GM21737 (cell line): ENCODE measurements at regions not wholly inside any gene's neighbourhood (a gene's known extent, or its start where the extent isn't known, plus 50 kb on each side); places are given as distances from the start of the nearest gene placed in this dataset.
A peak's percentile ranks its signal among the peaks of the same experiment; 100 is the strongest.
"Not testable (repeated sequence)": the region's sequence is repeated elsewhere in the genome, so short reads cannot be mapped to it uniquely, and the experiment has no call there.

Source experiments
- ATAC-seq: cut with Tn5 transposase; IDR thresholded peaks from one replicate; pipeline ENCODE4 v1.9.1; 2021; ENCODE audit warnings: mild to moderate bottlenecking, moderate library complexity; ENCODE audit not compliant: unreplicated experiment

- ATAC-seq: peak; percentile 44
Observed at GRCh38 chr6:12605888-12606345, 110.7 kb upstream of the PHACTR1 start.

DNA sequence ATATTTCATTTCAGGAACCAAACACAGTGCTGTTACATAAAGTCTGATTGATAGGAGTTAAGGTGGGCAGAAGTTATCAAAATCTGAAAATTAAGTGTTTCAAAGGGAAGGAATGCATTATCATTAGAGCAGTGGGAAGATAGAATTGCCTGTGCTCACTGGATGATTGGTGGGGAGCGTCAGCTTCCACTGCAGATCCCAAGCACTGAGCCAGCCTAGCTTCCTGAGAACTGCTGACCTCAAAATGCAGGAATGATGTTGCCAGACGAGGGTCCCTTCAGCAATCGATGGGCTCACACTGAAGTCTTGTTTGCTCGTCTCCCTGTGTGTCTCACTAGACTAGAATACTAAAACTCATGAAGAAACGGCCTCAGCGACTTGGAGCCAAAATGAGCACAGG lies 110.0 kb upstream of the PHACTR1 start:
- no peak for ATAC-seq

DNA sequence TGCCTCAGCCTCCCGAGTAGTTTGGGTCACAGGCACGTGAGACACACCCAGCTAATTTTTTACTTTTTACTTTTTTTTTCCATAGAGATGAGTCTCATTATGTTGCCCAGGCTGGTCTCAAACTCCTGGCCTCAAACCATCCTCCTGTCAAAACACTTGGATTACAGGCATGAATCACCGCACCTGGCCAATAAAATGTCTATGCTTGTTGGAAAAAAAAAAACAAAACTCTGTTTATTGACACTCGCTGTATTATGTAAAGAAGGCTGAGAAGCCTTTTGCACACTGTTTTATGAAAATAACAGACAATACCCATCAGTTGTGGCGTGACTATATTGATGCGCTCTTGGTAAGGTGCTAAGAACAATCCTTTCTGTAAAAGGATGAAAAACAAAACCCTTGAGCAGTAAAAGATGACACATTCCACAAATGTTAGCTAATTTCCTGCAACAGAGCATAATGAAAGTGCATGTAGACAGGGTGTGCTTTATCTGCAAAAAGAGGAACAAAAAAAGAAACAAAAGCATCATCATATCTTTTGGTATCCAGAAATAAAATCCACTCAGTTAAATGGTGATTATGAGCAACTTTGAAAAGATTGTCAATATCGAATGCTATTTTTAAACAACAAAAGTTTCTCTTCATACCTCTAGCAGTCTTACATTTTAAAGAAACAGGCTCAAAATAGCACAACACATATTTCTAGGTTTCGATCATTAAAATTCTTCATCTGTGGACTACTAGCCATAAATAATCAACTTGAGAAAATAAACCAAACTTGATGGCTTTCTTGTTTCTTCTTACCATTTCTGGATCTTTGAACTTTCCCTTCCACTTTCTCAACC lies 108.3 kb upstream of the PHACTR1 start:
- ATAC-seq: peak; percentile 72

DNA sequence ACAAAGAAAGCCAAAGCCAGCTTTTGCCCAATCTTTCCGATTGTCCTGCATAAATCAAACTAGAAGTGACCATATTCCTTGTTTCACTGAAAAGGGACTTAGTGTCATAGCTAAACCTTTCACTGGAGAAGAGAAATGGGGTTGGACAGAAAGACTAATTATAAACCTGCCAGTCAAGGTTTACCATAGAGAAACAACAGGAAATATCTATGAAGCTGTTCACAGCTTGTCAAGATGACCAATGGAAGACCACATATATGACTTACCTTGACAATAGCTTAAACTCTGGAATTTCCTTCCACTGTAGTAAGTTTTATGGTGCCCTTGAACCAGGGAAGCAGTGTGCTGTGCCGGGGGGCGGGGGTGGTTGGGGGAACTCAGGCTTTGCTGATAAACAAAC lies 107.7 kb upstream of the PHACTR1 start:
- peak; percentile 24 for ATAC-seq

DNA sequence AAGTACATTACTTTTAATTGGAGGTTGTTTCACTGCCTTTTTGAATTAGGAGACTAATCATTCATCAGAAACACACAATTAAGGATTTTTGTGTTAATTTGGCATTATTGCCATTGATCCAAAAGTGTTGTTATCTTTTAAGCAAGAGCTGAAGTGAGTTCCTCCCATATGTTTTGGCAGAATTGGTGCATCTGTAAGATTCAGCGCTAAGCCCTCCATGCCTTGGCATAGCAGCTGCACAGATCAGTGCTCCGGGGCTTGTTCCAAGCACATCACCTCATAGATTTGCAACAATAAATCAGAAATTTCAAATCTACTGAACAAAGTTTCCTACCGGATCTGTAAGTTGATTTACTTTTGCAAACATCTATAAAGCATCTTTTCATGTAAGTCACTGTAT lies 106.8 kb upstream of the PHACTR1 start:
- ATAC-seq: no peak

DNA sequence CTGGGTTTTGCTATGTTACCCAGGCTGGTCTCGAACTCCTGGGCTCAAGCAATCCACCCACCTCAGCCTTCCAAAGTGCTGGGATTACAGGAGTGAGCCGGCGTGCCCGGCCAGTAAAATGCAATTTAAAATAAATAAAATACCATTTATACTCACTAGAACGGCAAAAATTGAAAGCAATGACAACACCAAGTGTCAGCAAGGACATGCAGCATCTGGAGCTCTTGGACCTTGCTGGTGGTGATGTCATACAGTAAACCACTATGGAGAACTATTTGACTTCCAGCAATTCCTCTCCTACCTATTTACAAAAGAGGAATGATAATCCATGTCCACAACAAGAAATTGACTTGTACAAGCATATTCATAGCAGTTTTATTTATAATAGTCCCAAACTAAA lies 105.7 kb upstream of the PHACTR1 start:
- no peak for ATAC-seq

GRCh38 chr6:12613811-12614210 lies 102.8 kb upstream of the PHACTR1 start:
- no peak for ATAC-seq

DNA sequence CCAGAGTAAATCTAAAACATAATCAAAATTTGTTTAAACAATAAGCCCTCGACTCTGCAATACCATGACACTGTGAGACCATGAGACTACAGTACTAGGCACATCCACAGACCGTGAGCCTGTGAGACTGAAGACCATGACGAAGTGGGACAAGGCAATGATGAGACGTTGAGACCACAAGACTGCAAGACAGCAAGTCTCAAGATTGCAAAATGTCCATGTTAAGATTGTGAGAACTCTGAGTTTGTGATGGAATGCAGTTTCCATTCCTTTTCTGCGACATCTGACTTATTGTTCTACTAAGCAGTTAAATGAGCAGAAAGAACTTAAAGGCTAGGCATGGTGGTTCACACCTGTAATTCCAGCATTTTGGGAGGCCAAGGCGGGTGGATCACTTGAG lies 102.1 kb upstream of the PHACTR1 start:
- ATAC-seq: no peak

DNA sequence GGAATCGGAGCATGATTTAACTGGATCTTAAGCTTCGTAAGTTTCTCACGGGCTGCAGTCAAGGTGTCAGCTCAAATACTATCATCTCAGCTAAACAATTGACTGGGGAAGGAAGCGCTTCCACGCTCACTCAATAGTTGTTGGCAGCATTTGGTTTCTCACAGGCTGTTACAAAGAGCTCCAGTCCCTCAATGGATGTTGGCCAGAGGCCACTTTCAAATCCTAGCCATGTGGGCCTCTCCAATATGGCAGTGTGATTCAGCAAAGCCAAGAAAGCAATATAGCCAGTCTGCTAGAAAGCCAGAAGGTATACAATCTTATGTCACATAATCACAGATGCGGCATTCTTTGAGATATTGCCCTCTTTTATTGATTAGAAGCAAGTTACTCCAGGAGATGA lies 98.3 kb upstream of the PHACTR1 start:
- no peak for ATAC-seq

- no peak for ATAC-seq
Observed at GRCh38 chr6:12621754-12622153, 94.8 kb upstream of the PHACTR1 start.

GRCh38 chr6:12622566-12622965 lies 94.0 kb upstream of the PHACTR1 start:
- ATAC-seq: no peak

GRCh38 chr6:12624142-12624837 lies 92.3 kb upstream of the PHACTR1 start:
- no peak for ATAC-seq

- ATAC-seq: no peak
Observed at GRCh38 chr6:12627053-12627452, 89.5 kb upstream of the PHACTR1 start.

DNA sequence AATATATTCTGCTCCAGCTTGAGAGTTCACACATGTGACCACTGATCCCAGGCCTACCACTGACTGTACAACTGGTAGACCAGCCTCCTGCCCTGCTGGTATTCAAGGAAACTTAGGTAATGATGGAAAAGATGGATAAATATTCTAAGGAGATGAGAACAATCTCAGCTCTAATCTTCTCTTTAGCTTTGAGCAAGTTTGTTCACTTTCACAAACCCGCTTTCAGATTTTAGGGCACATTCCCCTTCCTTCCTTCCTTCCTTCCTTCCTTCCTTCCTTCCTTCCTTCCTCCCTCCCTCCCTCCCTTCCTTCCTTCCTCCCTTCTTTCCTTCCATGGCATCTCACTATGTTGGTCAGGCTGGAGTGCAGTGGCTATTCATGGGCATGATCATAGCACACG lies 88.2 kb upstream of the PHACTR1 start:
- no peak for ATAC-seq

- not testable (repeated sequence) for ATAC-seq
Observed at GRCh38 chr6:12633746-12634145, 82.8 kb upstream of the PHACTR1 start.

- ATAC-seq: no peak
Observed at GRCh38 chr6:12635375-12635774, 81.2 kb upstream of the PHACTR1 start.

GRCh38 chr6:12635813-12636212 lies 80.8 kb upstream of the PHACTR1 start:
- ATAC-seq: no peak

GRCh38 chr6:12636336-12636735 lies 80.2 kb upstream of the PHACTR1 start:
- no peak for ATAC-seq

DNA sequence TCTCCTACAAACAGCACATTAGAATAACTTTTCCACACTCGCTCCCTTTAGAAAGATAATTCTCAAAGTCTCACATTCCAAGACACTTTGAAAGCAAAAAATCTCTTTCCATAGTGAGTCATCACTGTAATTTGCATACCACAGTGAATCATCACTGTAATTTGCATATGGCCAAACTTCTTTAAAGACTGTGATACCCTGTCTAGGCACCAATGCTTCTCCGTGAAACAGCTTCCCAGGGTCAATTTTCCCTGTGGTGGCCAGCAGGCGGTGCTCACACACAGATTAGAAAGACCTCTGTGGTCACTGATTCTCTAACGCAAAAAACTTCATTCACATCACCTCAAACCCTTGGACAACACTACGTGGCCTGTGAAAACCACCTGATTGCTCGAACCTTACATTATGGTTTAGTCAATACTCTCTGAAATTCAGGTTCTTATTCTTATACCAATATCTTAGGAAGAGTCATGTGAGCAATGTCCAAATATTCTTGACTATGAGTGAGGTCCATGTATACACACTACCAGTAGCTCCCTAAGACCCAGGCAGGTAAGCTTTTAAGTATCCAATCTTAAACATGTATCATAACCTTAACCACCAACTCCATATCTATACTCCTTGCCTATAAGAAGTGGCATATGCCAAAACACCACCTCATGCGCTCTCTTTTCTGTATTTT lies 78.5 kb upstream of the PHACTR1 start:
- ATAC-seq: no peak

DNA sequence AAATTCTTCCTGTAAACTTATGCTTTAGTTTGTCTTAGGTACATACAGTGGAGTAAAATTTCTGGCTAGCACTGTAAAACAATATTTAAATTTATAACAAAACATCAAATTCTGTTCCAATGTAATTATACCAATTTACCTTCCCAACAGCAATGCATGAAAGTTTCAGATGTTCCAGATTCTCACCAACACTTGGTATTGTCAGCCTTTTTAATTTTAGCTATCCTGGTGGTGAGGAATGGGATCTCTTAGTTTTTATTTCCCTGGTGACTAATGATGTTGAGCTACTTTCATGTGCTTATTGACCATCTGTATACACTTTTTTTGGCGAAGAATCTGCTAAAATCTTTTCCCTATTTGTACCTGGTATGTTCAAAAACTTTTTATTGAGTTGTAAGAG lies 76.1 kb upstream of the PHACTR1 start:
- ATAC-seq: no peak

DNA sequence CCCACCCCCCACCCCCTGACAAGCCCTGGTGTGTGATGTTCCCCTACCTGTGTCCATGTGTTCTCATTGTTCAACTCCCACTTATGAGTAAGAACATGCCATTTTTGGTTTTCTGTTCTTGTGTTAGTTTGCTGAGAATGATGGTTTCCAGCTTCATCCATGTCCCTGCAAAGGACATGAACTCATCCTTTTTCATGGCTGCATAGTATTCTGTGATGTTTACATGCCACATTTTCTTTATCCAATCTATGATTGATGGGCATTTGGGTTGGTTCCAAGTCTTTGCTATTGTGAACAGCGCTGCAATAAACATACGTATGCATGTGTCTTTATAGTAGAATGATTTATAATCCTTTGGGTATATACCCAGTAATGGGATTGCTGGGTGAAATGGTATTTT lies 74.8 kb upstream of the PHACTR1 start:
- not testable (repeated sequence) for ATAC-seq

- no peak for ATAC-seq
Observed at GRCh38 chr6:12645941-12646340, 70.6 kb upstream of the PHACTR1 start.
